ENCODE measurements at regions not wholly inside any gene's neighbourhood (a gene's known extent, or its start where the extent isn't known, plus 50 kb on each side); places are given as distances from the start of the nearest gene placed in this dataset.

DNA sequence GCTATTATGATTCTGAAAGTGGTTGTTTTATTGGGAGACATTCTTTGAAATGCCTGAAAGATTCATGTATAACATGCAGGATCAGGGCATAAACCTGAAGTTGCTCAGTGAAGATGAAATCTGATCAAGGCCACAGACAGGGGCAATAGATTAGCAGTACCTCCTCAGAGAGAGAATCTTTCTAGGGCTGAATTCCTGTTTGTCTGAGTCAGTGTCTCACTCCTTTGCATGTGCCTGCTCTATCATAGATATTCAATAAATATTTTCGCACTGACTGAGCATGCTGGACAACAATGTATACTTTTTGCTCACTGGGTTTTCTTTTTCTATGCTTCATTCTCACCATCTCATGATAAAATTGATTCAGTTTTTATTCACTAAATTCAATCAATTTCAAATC is 49.8 kb upstream of the PFN2 start:
- H3K27ac Mint-ChIP-seq, result no peak overlapping the region
- peaks cover 35% of the 10 kb centered on the region for H3K4me1 Mint-ChIP-seq
- no peaks in the 10 kb centered on the region for H3K36me3 Mint-ChIP-seq
- TF ChIP-seq RORB (CRISPR knock-in tag; IDR thresholded peaks at IDR 0.05) (no peak), ZBTB43 (CRISPR knock-in tag; IDR thresholded peaks at IDR 0.05) (no peak), RELA (CRISPR knock-in tag; IDR thresholded peaks at IDR 0.05; ENCODE audit: borderline replicate concordance) (no peak), TCF7 (CRISPR knock-in tag; IDR thresholded peaks at IDR 0.05; ENCODE audit: low read depth) (no peak), CBFB (CRISPR knock-in tag; IDR thresholded peaks at IDR 0.05; ENCODE audit: low read depth) (no peak)
- TF ChIP-seq, protein P1, sequence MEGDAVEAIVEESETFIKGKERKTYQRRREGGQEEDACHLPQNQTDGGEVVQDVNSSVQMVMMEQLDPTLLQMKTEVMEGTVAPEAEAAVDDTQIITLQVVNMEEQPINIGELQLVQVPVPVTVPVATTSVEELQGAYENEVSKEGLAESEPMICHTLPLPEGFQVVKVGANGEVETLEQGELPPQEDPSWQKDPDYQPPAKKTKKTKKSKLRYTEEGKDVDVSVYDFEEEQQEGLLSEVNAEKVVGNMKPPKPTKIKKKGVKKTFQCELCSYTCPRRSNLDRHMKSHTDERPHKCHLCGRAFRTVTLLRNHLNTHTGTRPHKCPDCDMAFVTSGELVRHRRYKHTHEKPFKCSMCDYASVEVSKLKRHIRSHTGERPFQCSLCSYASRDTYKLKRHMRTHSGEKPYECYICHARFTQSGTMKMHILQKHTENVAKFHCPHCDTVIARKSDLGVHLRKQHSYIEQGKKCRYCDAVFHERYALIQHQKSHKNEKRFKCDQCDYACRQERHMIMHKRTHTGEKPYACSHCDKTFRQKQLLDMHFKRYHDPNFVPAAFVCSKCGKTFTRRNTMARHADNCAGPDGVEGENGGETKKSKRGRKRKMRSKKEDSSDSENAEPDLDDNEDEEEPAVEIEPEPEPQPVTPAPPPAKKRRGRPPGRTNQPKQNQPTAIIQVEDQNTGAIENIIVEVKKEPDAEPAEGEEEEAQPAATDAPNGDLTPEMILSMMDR (IDR thresholded peaks at IDR 0.05), result no peak
- no peaks in the 10 kb centered on the region; the same call in 1 of the 2 replicates for H3K27me3 Mint-ChIP-seq (ENCODE audit: low read depth)
- ChIA-PET CTCF (no interaction called here), POLR2A (no interaction called here)
- H3K9me3 Mint-ChIP-seq, result peaks cover 19% of the 10 kb centered on the region
- no peak overlapping the region for H3K4me3 Mint-ChIP-seq
- ATAC-seq (no peak), DNase-seq (ENCODE audit: low spot score) (no peak)
